ENCODE measurements at regions not wholly inside any gene's neighbourhood (a gene's known extent, or its start where the extent isn't known, plus 50 kb on each side); places are given as distances from the start of the nearest gene placed in this dataset.

DNA sequence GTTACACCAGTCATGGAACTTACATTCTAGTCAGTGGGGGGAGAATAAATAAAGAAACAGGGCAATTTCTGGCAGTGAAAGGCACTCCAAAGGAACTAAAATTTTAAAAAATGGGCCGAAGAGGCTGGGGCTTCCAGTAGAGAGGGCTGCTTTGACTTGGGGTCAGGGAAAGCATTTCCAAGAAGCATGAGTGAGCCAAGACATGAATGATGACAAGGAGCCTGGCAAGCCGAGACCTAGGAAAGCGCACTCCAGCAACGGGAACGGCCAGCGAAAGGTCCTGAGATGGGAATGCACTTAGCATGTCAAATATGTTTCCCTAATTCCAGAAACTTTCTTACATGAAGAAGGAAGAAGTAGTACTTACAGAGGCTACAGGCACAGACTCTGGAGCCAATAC, 95.4 kb upstream of the NGF start:
- H3K4me1 ChIP-seq (ENCODE audit: insufficient read depth), result peaks cover 3% of the 10 kb centered on the region
- H3K27ac ChIP-seq, result no peak overlapping the region
- no peak overlapping the region for H3K4me3 ChIP-seq
- DNase-seq, result no peak
- H3K9me3 ChIP-seq, result no peaks in the 10 kb centered on the region
- intact Hi-C loops (cut with DNase I), result no loop called here
- H3K36me3 ChIP-seq, result no peaks in the 10 kb centered on the region
- 22 to 39% (median 33%) methylated on average over 6 of the region's 6 CpGs for WGBS, 3 donors
- no peaks in the 10 kb centered on the region for H3K27me3 ChIP-seq
- TF ChIP-seq, protein P1, sequence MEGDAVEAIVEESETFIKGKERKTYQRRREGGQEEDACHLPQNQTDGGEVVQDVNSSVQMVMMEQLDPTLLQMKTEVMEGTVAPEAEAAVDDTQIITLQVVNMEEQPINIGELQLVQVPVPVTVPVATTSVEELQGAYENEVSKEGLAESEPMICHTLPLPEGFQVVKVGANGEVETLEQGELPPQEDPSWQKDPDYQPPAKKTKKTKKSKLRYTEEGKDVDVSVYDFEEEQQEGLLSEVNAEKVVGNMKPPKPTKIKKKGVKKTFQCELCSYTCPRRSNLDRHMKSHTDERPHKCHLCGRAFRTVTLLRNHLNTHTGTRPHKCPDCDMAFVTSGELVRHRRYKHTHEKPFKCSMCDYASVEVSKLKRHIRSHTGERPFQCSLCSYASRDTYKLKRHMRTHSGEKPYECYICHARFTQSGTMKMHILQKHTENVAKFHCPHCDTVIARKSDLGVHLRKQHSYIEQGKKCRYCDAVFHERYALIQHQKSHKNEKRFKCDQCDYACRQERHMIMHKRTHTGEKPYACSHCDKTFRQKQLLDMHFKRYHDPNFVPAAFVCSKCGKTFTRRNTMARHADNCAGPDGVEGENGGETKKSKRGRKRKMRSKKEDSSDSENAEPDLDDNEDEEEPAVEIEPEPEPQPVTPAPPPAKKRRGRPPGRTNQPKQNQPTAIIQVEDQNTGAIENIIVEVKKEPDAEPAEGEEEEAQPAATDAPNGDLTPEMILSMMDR (IDR thresholded peaks at IDR 0.05), result no peak
- TF ChIP-seq POLR2A (IDR thresholded peaks at IDR 0.05) (no peak), EP300 (IDR thresholded peaks at IDR 0.05) (no peak)

DNA sequence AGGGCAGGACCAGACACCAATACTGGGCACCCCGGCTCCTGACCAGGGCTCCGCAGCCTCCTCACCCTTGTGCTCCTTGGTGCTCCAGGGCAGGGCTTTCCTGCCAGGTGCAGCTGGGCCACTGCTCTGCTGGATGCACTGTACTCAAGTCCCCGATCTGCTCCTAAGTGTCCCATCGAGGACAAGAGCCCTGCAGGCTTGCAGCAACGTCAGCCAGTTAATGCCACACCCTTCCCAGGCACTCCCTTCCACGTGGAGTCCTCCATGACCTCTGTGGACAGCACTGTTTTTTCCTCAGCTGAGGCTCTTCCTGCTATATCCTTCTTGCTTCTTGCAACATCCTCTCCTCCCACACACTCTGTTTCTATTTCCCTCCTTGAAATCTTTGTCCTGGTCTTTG, 94.0 kb upstream of the NGF start:
- intact Hi-C loops (cut with DNase I), result no loop called here
- Histone ChIP-seq H3K9me3 (no peaks in the 10 kb centered on the region), H3K27ac (no peak overlapping the region), H3K4me1 (ENCODE audit: insufficient read depth) (peaks cover 3% of the 10 kb centered on the region), H3K36me3 (no peaks in the 10 kb centered on the region), H3K27me3 (no peaks in the 10 kb centered on the region), H3K4me3 (no peak overlapping the region)
- TF ChIP-seq EP300 (IDR thresholded peaks at IDR 0.05) (no peak), POLR2A (IDR thresholded peaks at IDR 0.05) (no peak)
- TF ChIP-seq, protein P1 (IDR thresholded peaks at IDR 0.05), result no peak
- WGBS, 3 donors, result 47 to 57% (median 50%) methylated on average over 6 of the region's 6 CpGs
- no peak for DNase-seq

DNA sequence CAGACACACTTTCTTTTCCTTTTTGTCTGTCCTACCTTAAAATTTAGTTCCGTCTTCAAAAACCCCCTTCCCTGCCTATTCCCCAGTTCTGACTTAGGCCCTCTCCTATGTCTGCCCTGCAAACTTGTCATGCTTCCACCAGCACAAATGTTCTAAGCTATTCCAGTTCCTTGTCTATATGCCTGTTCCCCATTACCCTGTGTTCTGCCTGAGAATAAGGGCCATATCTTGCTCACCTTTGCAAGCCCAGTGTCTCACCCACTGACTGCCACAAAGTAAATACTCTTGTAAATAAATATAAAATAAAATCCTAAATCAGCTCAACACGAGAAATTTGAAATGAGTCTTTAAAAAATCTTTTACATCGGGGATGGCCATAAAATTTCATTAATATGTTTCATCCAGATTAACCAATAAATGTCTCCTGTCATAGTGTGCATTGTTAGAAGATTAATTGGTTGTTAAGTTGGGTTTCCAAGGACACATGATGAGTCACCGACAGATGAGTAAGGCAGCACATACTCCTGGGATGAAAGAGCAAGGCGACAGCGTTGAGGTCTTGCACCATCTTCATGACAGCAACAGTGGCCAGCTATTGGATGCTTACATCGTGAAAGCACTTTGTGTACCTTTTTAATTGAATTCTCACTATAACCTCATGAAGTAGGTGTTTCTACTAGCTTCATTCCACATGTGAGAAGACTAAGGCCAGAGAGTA, 92.6 kb upstream of the NGF start:
- no peaks in the 10 kb centered on the region for H3K9me3 ChIP-seq
- DNase-seq, result no peak
- 82 to 88% (median 87%) methylated on average over 7 of the region's 7 CpGs for WGBS, 3 donors

DNA sequence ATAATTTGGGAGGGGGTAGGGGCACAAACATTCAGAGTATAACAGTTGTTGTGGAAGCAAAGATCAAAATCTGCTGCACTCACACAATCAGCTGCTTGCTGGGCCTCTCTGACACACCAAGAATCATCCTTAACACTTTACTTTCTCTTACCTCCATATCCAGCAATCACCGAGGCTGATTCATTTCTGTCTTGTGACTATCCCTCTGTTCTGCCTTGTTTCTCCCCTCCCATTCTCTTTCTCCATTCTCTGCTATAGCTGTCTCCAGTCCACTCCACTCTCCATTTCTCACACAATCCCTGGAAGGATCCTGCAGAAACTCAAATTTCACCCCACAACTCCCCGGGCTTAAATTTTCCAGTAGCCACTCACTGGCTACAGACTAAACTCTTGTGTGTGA, 91.8 kb upstream of the NGF start:
- WGBS, 3 donors, result 81 to 88% (median 87%) methylated on average over 2 of the region's 2 CpGs
- H3K9me3 ChIP-seq, result no peaks in the 10 kb centered on the region
- no peak for DNase-seq
- H3K36me3 ChIP-seq, result no peaks in the 10 kb centered on the region
- intact Hi-C loops (cut with DNase I), result no loop called here
- H3K27ac ChIP-seq, result no peak overlapping the region
- peaks cover 6% of the 10 kb centered on the region for H3K4me1 ChIP-seq (ENCODE audit: insufficient read depth)
- TF ChIP-seq POLR2A (IDR thresholded peaks at IDR 0.05) (no peak), EP300 (IDR thresholded peaks at IDR 0.05) (no peak)
- TF ChIP-seq, protein P1 (IDR thresholded peaks at IDR 0.05), result no peak
- H3K4me3 ChIP-seq, result no peak overlapping the region
- H3K27me3 ChIP-seq, result no peaks in the 10 kb centered on the region

More for the DNA sequence above, 92.6 kb upstream of the NGF start:
- Histone ChIP-seq H3K27ac (no peak overlapping the region), H3K4me1 (ENCODE audit: insufficient read depth) (peaks cover 6% of the 10 kb centered on the region), H3K27me3 (no peaks in the 10 kb centered on the region), H3K36me3 (no peaks in the 10 kb centered on the region), H3K4me3 (no peak overlapping the region)
- TF ChIP-seq EP300 (IDR thresholded peaks at IDR 0.05) (no peak), POLR2A (IDR thresholded peaks at IDR 0.05) (no peak)
- TF ChIP-seq, protein P1 (IDR thresholded peaks at IDR 0.05), result no peak
- intact Hi-C loops (cut with DNase I), result no loop called here
